ENCODE measurements at regions not wholly inside any gene's neighbourhood (a gene's known extent, or its start where the extent isn't known, plus 50 kb on each side); places are given as distances from the start of the nearest gene placed in this dataset.

GRCh38 chr1:116230712-116231111 is 119.5 kb downstream of the MAB21L3 start:
- Histone ChIP-seq H3K4me3 (no peak overlapping the region), H3K27ac (no peak overlapping the region)

GRCh38 chr1:116231752-116232151 is 120.6 kb downstream of the MAB21L3 start:
- no peak overlapping the region for H3K27ac ChIP-seq

GRCh38 chr1:116232989-116233514 is 121.9 kb downstream of the MAB21L3 start:
- Histone ChIP-seq H3K27ac (no peak overlapping the region), H3K4me3 (no peak overlapping the region)

More at GRCh38 chr1:116231752-116232151, 120.6 kb downstream of the MAB21L3 start:
- H3K4me3 ChIP-seq, result no peak overlapping the region

GRCh38 chr1:116234429-116234828 is 123.2 kb downstream of the MAB21L3 start:
- Histone ChIP-seq H3K27ac (no peak overlapping the region), H3K4me3 (no peak overlapping the region)

GRCh38 chr1:116239916-116240315 is 128.7 kb downstream of the MAB21L3 start:
- no peak overlapping the region for H3K27ac ChIP-seq

GRCh38 chr1:116242741-116243140 is 130.3 kb upstream of the ATP1A1 start:
- no peak overlapping the region for H3K4me3 ChIP-seq
- peak overlapping the region in 5 of 21 experiments; percentile 2 to 42 (median 32) for H3K27ac ChIP-seq

More at GRCh38 chr1:116239916-116240315, 128.7 kb downstream of the MAB21L3 start:
- H3K4me3 ChIP-seq, result no peak overlapping the region

- H3K27ac ChIP-seq, result peak overlapping the region in 5 of 21 experiments; percentile 2 to 54 (median 32)
- H3K4me3 ChIP-seq, result no peak overlapping the region
These were observed 129.6 kb upstream of the ATP1A1 start for GRCh38 chr1:116243333-116244054.

- no peak overlapping the region for H3K4me3 ChIP-seq
- no peak overlapping the region for H3K27ac ChIP-seq
These were observed 126.9 kb upstream of the ATP1A1 start for GRCh38 chr1:116246174-116246573.

GRCh38 chr1:116252271-116252670 is 120.8 kb upstream of the ATP1A1 start:
- Histone ChIP-seq H3K27ac (no peak overlapping the region), H3K4me3 (no peak overlapping the region)

- no peak overlapping the region for H3K27ac ChIP-seq
- no peak overlapping the region for H3K4me3 ChIP-seq
These were observed 120.3 kb upstream of the ATP1A1 start for GRCh38 chr1:116252785-116253184.

GRCh38 chr1:116253566-116254382 is 119.3 kb upstream of the ATP1A1 start:
- no peak overlapping the region for H3K4me3 ChIP-seq
- no peak overlapping the region for H3K27ac ChIP-seq

GRCh38 chr1:116254776-116255175 is 118.3 kb upstream of the ATP1A1 start:
- Histone ChIP-seq H3K27ac (no peak overlapping the region), H3K4me3 (no peak overlapping the region)

- no peak overlapping the region for H3K27ac ChIP-seq
- no peak overlapping the region for H3K4me3 ChIP-seq
These were observed 117.4 kb upstream of the ATP1A1 start for GRCh38 chr1:116255486-116256285.

- H3K27ac ChIP-seq, result no peak overlapping the region
- H3K4me3 ChIP-seq, result no peak overlapping the region
These were observed 116.8 kb upstream of the ATP1A1 start for GRCh38 chr1:116256286-116256649.

GRCh38 chr1:116256875-116257274 is 116.2 kb upstream of the ATP1A1 start:
- Histone ChIP-seq H3K4me3 (no peak overlapping the region), H3K27ac (no peak overlapping the region)

- H3K4me3 ChIP-seq, result no peak overlapping the region
- H3K27ac ChIP-seq, result no peak overlapping the region
These were observed 115.7 kb upstream of the ATP1A1 start for GRCh38 chr1:116257341-116257767.

GRCh38 chr1:116257836-116258235 is 115.2 kb upstream of the ATP1A1 start:
- Histone ChIP-seq H3K27ac (no peak overlapping the region), H3K4me3 (no peak overlapping the region)

- Histone ChIP-seq H3K27ac (no peak overlapping the region), H3K4me3 (no peak overlapping the region)
These were observed 114.2 kb upstream of the ATP1A1 start for GRCh38 chr1:116258668-116259419.

GRCh38 chr1:116259663-116260062 is 113.4 kb upstream of the ATP1A1 start:
- Histone ChIP-seq H3K4me3 (no peak overlapping the region), H3K27ac (no peak overlapping the region)
